HG03354 (cell line): ENCODE measurements at regions not wholly inside any gene's neighbourhood (a gene's known extent, or its start where the extent isn't known, plus 50 kb on each side); places are given as distances from the start of the nearest gene placed in this dataset.

Source experiments
- ATAC-seq: cut with Tn5 transposase; IDR thresholded peaks from one replicate; pipeline ENCODE4 v1.9.1; 2021; ENCODE audit warnings: mild to moderate bottlenecking; ENCODE audit not compliant: unreplicated experiment, poor library complexity, severe bottlenecking

GRCh38 chr4:20433097-20433705 is 181.5 kb downstream of the SLIT2 start:
- no peak for ATAC-seq

GRCh38 chr4:20440170-20440569 is 188.5 kb downstream of the SLIT2 start:
- ATAC-seq, result no peak

GRCh38 chr4:20443015-20443805 is 191.5 kb downstream of the SLIT2 start:
- no peak for ATAC-seq

- no peak for ATAC-seq
Observed at GRCh38 chr4:20444599-20445337, 193.1 kb downstream of the SLIT2 start.

- ATAC-seq, result no peak
Observed at GRCh38 chr4:20445933-20446723, 194.4 kb downstream of the SLIT2 start.

GRCh38 chr4:20447103-20447502 is 195.4 kb downstream of the SLIT2 start:
- ATAC-seq, result no peak

- ATAC-seq, result no peak
Observed at GRCh38 chr4:20451986-20452385, 200.3 kb downstream of the SLIT2 start.

- no peak for ATAC-seq
Observed at GRCh38 chr4:20454515-20454914, 202.8 kb downstream of the SLIT2 start.

- no peak for ATAC-seq
Observed at GRCh38 chr4:20456407-20456806, 204.7 kb downstream of the SLIT2 start.

- no peak for ATAC-seq
Observed at GRCh38 chr4:20462426-20463175, 210.9 kb downstream of the SLIT2 start.

- ATAC-seq, result no peak
Observed at GRCh38 chr4:20463176-20463430, 211.4 kb downstream of the SLIT2 start.

- ATAC-seq, result no peak
Observed at GRCh38 chr4:20464381-20464780, 212.7 kb downstream of the SLIT2 start.

- no peak for ATAC-seq
Observed at GRCh38 chr4:20474119-20474518, 222.4 kb downstream of the SLIT2 start.

GRCh38 chr4:20478412-20478811 is 221.8 kb upstream of the PACRGL start:
- no peak for ATAC-seq

- ATAC-seq, result no peak
Observed at GRCh38 chr4:20480165-20480947, 219.9 kb upstream of the PACRGL start.

GRCh38 chr4:20483416-20483815 is 216.8 kb upstream of the PACRGL start:
- no peak for ATAC-seq

- no peak for ATAC-seq
Observed at GRCh38 chr4:20486433-20486832, 213.8 kb upstream of the PACRGL start.

- no peak for ATAC-seq
Observed at GRCh38 chr4:20487446-20487845, 212.8 kb upstream of the PACRGL start.

GRCh38 chr4:20487852-20488251 is 212.4 kb upstream of the PACRGL start:
- no peak for ATAC-seq
